ENCODE measurements at regions not wholly inside any gene's neighbourhood (a gene's known extent, or its start where the extent isn't known, plus 50 kb on each side); places are given as distances from the start of the nearest gene placed in this dataset.
"Not testable (repeated sequence)": the region's sequence is repeated elsewhere in the genome, so short reads cannot be mapped to it uniquely, and the experiment has no call there.

DNA sequence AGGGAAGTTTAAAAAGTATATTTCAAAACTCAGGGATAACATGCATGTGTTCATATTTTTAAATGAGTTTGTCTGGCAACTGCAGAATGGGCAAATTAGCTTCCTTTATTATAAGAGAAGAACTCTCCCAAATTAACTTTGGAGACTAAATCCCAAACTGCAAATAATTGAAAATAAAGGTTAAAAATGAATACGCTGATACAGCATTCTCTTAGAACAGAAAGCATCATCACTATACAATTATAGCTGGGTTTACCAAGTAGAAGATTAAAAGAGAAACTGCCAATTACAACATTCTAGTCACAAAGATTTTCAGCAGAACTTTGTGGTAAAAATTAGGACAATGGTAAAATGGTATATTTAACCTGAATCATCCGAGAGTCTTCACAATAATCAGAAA, 73.3 kb downstream of the OLFM4 start:
- no peak for DNase-seq

DNA sequence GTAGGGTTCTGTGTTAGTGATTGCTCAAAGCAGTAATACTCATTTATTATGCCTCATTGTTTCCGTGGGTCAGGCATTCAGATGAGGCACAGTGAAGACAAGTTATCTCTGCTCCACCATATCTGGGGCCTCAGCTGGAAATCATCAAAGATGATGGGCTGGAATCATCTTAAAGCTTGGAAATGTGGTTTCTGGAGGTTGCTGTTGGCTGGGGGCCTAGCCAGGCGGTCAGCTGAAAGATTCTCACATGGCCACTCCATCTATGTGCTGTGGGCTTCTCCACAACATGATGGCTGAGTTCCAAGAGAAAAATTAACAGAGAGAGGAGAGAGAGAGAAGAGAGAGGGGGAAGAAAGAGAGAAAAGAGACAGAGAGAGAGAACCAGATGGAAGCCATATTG, 75.5 kb downstream of the OLFM4 start:
- no peak for DNase-seq

DNA sequence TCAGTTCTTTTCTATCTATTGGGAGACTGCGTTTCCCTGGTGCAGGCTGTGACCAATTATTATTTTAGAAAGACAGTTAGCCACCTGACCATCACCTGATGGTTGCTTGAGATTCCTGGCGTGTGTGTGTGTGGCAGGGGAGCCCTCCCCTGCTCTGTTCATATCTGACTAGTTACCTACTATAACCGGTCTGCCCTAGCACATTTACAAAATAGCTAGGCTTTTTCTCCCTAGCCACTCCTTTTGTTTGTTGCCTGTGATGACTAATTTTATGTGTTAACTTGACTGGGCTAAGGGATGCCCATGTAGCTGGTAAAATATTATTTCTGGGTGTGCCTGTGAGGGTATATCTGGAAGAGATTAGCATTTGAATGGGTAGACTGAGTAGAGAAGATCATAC, 76.9 kb downstream of the OLFM4 start:
- DNase-seq, result no peak

DNA sequence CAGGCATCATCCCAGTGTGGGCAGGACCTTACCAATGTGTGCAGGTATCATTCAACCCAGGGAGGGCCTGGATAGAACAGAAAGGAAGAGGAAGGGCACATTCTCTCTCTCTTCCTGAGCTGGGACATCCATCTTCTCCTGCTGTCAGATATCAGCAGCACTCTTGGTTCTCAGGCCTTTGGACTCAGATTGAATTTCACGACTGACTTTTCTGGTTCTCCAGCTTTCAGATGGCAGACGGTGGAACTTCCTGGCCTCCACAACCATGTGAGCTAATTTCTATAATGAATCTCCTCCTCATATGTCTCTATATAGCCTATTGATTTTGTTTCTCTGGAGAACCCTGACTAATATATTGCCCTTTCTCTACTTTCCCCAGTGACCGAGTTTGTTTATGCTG, 77.3 kb downstream of the OLFM4 start:
- DNase-seq, result no peak

DNA sequence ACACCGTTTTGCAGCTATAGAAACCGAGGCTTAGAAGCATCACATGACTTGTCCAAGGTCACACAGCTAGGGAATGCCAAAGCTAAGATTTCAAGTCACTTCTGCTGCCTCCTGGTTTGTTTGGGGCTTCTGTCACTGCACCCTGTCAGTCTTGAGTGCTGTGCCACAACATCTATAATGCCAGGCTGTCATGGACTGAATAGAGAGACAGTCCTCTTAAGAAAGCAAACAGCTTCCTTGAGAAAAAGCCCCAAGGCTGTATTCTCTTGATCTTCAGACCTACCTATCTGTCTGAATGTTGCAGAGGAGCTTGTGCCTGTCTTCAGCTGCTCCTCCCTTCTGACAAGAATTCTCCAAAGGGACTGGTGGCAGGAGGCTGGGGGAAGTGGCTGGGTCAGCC, 81.6 kb downstream of the OLFM4 start:
- no peak for DNase-seq

DNA sequence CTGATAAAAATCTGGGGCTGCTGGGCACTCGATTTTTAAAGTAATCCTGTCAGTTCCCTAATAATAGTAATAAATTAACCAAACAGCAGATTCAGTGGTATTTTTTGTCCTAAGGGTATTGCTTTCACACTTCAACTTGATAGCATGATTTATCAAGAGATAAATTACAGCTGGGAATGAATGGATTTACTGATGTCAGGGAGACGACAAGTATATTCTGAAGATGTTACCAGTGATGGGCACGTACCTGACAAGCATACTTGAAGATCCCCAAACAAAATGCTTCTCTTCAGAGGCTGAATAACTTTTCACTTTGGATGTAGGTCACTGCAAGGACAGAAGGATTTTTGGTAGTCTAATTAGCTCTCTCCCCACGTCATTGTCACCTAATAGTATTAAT, 82.0 kb downstream of the OLFM4 start:
- no peak for DNase-seq

DNA sequence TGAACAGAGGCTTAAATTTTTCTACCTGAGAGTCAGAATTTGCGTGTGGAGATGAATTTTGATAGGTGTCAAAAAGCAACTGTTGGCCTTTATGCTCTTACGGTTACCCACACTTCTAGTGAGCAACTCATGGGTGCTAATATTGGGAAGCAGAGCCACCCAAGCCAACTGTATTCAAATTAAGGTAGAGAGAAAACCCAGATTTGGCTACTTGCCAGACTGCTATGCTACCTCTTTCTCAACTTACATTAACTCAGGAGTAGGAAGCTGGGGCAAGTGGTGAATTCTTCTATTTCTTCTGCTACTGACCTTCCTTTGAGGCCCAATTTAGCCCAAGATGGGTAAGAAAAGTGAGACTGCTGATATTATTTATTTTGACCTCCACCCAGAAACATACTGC, 83.9 kb downstream of the OLFM4 start:
- DNase-seq, result peak; percentile 52

DNA sequence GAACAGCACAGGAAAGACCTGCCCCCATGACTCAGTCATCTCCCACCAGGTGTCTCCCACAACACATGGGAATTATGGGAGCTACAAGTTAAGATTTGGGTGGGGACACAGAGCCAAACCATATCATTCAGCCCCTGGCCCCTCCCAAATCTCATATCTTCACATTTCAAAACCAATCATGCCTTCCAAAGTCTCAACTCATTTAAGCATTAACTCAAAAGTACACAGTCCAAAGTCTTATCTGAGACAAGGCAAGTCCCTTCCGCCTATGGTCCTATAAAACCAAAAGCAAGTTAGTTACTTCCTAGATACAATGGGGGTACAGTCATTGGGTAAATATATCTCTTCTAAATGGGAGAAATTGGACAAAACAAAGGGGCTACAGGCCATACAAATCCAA, 88.4 kb downstream of the OLFM4 start:
- not testable (repeated sequence) for DNase-seq

DNA sequence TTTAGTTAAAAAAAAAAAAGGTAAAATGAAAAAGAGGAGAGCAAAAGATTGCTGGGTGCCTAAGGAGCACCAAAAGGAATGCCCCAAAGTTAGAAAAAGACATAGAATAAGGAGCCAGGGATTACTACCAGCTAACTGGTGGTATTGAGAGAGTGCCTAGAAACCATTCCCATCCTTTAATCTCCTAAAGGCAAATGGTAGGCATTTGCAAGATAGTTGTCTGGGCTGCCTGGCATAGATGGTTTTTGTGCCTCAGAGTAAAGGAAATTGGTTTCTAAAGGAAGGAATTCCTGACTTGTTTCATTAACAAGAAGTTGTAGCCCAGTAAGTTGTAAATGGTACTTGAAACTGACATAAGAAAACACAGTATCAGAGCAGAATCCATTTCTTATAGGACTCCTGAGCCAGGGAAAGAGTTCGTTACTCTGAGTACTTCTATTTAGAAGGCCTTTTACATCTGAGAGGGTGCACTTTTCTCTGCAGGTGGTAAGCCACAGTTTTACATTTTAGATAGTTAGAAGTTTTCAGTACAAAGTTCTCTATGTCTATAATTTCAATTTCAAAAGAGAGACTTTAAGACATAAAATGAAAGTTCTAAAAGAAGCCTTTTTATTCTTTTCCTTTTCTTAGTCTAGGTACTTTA, 92.6 kb downstream of the OLFM4 start:
- DNase-seq, result no peak

DNA sequence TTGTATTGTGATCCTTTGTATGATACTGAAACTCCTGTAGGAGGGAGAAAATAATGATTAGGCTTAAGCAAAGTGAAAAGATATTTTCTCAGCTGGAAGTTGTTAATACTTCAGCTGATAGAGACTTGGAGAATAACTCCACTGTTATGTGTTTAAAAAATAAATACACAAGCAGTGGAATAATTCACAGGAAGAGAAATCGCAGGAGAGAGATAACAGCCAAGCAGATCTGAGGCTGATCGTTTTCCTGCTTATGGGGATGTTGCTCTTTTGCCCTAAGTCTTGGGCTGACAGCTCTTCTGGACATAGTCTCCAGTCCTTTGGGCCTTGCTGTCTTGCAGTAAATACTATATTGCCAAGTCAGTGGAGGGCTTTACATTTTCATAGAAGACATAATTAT, 93.3 kb downstream of the OLFM4 start:
- no peak for DNase-seq

DNA sequence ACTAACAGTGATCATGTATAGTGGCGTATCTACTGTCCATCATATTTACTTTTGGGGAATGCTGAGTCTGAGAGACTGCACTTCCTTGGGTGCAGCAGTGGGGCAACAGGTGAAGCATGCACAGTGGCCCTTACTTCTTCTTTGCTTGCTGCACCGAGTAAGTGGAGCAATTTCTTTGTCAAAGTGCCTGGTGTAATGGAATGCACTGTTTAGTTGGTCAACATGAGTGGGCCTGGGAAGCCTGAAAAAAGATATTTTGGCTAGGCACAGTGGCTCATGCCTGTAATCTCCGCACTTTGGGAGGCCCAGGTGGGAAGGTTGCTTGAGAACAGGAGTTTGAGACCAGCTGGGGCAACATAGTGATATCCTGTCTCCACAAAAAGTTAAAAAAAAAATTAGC, 94.9 kb downstream of the OLFM4 start:
- DNase-seq, result no peak

DNA sequence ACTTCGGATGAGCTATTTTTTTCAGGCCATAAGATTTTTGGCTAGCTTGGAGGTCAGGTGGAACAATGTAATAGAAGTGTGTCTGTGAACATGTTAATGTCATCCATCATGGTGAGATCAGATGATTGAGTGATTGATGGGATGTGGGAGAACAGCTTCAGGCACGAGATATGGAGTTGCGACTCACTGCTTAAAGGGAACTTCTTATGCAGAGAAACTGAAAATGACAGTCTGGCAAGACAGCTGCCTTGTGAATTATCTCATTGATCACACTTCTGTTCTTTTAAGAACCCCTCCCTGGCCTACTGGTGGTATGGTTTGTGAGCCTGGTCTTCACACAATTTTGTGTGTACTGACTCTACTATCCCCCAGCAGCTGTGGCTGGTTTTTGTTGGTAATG, 96.0 kb downstream of the OLFM4 start:
- no peak for DNase-seq

DNA sequence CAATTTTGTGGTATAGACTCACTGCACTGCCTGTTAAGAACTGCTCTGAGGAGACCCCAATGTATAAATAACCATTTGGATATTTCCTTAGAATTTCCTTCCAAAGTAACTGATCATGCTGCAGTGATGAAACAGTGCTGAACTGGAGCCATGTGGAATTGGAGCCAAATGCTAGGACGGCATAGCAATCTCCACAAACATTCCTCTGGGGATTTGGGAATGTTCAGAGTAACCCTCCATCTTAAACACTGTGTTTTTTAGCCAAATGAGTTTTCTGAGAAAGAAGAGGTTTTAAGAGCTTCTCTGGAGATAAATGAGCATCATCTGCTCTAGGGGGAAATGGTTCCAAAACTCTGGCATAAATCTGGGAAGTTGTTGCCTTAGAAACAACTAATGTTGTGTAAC, 98.2 kb downstream of the OLFM4 start:
- no peak for DNase-seq

DNA sequence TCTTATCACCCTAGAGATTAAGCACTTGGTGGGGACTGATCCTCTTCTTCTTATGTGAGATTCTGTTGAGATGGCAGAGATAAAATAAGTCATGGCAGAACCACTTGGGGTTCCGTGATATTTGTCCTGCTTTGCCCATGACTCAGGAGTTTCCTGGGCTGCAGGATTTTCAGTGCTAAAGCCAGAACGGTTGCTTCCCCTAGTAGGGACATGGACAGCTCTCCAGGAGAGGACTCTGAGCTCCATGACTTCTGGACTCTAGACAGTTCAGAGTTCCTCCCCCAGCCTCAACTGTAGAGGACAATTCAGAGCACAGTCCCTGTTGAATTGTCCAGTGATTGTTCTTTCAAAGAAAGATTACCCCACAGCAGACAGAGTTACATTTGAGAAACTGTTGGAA, 98.8 kb downstream of the OLFM4 start:
- DNase-seq, result no peak

DNA sequence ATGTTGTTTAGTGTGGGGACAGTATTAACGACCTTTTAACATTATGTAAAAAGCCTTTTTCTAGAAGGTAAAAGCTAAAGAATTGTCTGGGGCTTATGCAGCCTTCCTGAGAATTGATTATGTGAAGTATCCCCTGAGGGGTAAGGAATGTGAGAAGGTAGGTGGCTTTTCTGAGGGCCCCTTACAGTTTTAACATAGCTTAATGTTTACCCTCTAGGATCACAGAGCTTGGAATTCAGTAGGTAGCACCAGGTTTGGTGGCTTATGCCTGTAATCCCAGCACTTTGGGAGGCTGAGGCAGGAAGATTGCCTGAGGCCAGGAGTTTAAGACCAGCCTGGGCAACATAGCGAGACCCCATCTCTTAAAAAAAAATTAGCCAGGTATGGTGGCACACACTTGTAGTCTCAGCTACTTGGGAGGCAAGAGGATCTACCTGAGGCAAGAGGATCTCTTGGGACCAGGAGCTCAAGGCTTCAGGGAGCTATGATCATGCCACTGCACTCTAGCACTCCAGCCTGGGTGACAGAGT, 101.3 kb downstream of the OLFM4 start:
- no peak for DNase-seq

DNA sequence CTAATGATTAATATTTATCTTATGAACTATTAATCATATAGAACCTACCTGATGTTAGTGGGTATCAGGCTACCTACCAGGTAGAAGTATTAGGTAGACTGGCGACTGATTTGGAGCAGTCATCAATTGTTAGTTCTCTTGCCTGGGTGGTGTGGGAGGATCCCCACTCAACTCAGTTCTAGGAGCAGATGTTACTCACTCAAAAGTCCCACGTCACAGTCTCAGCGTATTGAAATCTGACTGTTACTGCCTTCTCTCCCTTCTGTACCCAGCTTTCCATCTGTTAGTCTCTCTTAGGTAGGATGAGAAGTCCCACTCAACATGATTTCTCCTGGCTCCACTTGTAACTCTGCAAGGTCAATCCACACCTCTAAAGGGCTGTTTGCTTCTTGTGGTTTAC, 102.7 kb downstream of the OLFM4 start:
- DNase-seq, result no peak

DNA sequence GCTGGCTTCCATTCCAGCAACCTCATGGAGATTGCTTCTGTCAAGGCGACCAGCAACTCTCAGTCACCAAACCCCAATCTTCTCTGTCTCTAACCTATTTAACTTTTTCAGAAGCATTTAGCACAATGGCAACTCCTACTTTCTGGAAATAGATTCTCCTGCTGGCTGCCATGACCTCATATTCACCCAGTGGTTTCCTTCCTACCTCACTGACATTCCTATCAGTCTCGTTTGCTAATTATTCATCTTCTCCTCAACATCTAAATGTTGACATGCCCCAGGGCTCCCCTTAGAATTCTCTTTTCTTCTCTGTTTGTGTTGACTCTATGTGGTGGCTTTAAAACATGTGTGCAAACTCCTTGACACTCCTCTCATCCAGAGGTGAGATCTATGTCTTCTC, 106.7 kb downstream of the OLFM4 start:
- DNase-seq, result no peak

DNA sequence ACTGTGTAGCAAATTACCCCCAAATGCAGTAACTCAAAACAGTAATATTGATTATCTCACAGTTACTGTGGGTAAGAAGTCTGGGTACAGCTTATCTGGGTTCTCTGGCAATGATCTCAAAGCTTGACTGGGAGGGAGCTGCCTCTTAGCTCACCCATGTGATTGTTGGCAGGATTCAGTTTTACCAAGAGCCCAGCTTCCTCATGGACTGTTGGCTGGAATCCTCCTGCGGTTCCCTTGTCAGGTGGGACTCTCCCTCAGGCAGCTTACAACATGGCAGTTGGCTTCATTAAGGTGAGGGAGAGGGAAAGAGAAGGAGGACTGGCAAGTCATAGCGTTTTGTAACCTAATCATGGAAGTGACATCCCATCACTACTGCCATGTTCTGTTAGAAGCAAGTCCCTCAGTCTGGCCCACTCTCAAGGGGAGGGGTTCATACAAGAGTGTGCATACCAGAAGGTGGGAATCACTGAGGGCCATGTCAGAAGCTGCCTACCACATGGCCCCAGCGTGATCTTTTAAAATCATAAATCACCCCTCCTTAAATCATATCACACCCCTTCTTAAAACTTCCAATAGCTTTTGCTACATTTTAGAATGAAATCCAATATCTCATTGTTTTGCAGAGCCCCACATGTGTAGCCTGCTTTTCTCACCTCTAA, 108.1 kb downstream of the OLFM4 start:
- no peak for DNase-seq

DNA sequence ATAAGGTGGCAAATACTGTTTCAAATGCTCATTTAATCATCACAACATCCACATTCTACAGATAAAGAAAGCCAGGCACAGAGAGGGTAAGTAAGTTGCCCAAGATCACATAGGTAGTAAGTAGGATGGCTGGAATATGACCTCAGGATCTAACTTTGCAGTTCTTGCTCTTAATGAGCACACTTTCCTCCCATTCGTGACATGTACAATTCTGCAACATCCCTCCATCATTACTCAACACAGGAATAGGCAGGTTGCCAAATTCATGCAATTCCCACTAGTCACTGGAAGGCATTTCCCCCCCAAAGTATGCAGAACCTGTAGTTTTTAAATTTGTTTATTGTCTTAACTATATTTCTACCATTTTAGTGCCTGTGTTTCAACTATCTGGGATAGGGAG, 109.2 kb downstream of the OLFM4 start:
- peak; percentile 11 for DNase-seq

DNA sequence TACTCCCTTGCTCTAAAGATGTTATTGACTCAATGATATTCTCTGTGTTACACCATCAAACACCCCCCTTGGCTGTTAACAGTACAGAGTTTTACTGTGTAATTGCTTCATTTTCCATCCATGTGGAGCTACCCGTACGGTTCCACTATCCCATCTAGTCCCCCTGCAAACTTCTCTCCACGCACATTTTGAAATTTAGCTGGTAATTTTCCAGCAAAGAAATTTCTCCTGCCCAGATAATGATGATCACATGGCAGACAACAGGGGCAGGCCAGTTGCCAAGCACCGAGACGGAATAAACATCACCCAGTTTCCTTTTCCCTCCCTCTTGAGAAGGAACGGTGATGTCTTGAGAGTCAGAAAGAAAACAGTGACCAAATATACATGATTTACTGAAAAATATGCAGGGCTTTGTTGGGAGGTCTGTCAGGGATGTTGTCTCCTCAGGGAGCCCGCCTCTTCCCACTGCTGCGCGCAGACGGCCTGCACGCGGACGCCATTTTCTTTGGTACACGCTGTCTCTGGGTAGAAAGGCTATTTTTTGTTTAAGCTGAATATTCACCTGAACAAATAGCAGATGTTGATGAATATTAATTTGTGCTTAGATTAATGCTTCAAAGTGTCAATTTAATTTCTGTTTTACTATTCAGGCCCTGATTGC, 109.9 kb downstream of the OLFM4 start:
- peak; percentile 26 for DNase-seq

DNA sequence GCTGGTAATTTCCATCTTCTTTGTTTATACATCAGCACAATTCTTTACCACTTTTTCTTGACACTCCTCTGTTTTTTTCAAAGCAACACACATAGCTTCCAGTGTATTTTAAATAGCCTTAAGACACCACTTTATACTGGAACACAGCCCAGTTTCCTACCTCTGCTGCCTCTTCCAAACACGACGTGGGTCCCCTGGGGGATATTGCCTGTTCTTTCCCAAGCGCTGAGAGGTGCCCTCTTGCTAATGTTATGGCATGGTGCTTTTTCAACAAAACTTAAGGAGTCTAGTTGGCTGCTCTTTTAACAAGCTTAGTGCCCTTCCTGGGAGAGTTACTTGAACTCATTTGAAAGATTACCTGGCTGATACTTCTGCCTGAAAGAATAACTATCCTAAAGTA, 112.7 kb downstream of the OLFM4 start:
- peak; percentile 62 for DNase-seq

DNA sequence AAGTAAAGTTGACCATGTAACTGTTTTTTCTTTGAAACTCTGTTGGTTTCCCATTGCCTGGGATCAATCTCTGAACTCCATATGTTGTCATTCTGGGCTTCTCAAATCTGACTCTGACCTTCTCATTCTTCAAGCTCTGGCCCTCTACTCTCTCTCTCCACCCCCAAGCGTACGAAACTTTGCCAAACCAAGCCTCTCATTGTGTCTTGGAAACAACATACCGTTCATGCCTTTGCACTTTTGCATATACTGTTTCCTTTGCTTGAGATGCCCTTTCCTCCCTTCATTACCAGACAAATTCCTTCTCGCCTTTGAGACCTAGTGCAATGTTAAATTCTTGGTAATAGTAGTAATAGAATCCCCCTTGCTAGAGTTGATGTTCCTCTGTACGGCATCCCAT, 113.7 kb downstream of the OLFM4 start:
- no peak for DNase-seq

DNA sequence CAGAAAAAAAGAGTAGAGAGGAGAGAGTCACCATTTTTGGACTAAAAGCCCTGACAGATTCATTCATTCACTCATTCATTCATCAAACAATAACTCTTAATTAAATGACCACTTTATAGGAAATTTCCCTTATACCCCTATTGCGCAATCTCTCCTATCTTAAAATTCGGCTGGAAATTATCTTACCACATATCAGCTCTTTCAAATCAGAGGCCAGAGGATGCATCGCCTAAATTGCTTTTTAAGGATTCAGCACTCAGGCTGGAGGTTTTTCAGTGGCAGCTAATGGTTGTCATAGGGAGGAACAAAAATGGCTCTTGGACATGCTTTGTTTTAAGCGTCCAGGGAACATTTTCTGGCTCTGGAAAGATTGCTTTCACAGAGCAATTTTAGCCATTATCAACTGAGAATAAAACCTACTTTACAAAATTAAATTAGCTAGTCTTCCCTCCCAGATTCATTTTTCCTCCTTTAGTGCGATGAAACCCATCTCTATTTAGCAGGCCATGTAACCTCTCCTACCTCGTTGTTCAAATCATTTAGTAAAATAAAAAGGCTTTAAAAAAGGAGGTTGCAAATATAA, 115.2 kb downstream of the OLFM4 start:
- no peak for DNase-seq

DNA sequence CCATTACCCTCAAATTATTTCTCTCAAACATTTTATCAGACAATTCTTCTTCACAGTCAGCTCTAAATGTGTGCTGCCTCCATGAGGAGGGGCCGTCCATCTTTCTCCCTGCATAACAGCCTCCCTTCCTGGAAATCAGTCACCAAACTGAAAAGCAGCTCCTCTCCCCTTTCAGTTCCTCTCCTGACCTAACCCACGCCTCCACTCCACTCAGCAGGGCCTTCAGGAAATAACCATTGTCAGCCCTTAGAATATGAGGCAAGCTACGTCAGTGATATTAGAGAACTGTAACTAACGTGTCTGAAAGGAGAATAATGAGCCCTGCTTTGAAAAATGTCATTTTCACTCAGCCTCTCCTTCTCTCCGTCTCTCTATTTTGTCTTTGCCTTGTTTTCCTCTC, 116.2 kb downstream of the OLFM4 start:
- DNase-seq, result no peak
